Liver (tissue), 3 donors: ENCODE measurements at regions not wholly inside any gene's neighbourhood (a gene's known extent, or its start where the extent isn't known, plus 50 kb on each side); places are given as distances from the start of the nearest gene placed in this dataset.

ENCODE experiments used
- ATF3 ChIP-seq: IDR thresholded peaks from 2 replicates; pipeline ENCODE4 v1.6.1; 2016; ENCODE audit warnings: antibody characterized with exemption
- CTCF ChIP-seq: fragments of 150-350 bp; IDR thresholded peaks from 2 replicates; pipeline ENCODE4 v1.5.1; 2017; ENCODE audit warnings: improper control_type of control experiment, low read depth, low read length; ENCODE audit not compliant: missing input control
- FOXA2 ChIP-seq: IDR thresholded peaks from 2 replicates; pipeline ENCODE4 v1.6.1; 2016; ENCODE audit warnings: antibody characterized with exemption
- donor health status: healthy.
- donor health status: healthy.

GRCh38 chr6:169994739-169995138, 243.3 kb downstream of the ERMARD start:
- TF ChIP-seq ATF3 (no peak), CTCF (no peak), FOXA2 (no peak)
